ENCODE measurements at regions not wholly inside any gene's neighbourhood (a gene's known extent, or its start where the extent isn't known, plus 50 kb on each side); places are given as distances from the start of the nearest gene placed in this dataset.
"Not testable (repeated sequence)": the region's sequence is repeated elsewhere in the genome, so short reads cannot be mapped to it uniquely, and the experiment has no call there.

DNA sequence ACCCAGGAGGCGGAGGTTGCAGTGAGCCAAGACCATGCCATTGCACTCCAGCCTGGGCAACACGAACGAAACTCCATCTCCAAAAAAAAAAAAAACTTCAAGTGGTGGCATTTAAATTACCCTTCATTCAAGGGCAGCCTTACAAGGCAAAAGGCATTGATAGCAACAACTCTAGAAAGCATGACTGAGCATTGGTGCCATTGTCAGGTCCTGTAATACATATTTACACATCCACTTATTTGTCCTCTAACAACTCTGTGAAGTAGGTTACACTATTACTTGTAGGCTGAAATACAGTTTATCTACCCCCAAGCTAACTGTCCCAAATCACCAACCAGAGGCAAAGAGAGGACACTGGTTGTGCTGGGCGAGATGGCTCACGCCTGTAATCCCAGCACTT lies 52.7 kb upstream of the LARP1 start:
- intact Hi-C loops (cut with micrococcal nuclease): no loop called here
- POLR2A ChIA-PET (ENCODE audit: unreplicated experiment): no interaction called here
- CTCF ChIA-PET: no interaction called here

DNA sequence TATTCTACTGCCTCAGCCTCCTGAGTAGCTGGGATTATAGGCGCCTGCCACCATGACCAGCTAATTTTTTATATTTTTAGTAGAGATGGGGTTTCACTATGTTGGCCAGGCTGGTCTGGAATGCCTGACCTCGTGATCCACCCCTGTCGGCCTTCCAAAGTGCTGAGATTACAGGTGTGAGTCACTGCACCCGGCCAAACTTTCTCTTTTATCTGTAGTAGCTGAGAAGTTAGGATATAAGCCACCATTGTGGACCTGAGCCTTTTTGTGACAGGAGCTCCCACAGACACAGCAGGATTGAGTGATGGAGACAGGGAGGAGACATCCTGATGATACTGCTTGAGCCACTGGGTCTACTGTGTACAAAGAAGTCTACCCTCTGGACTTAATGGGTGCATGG lies 53.5 kb upstream of the LARP1 start:
- H3K9me3 ChIP-seq (ENCODE audit: low read length); H3F3A ChIP-seq (ENCODE audit: low read length, unreplicated experiment); H2AFZ ChIP-seq (ENCODE audit: low read length); H3K9ac ChIP-seq (ENCODE audit: low read length); POLR2A ChIA-PET (ENCODE audit: unreplicated experiment); H3K36me3 ChIP-seq (ENCODE audit: low read depth, low read length); H3K4me2 ChIP-seq (ENCODE audit: low read length); H3K4me1 ChIP-seq (ENCODE audit: insufficient read depth, low read length); H3K27me3 ChIP-seq (ENCODE audit: low read length); H4K20me1 ChIP-seq (ENCODE audit: low read length); H3K27ac ChIP-seq (ENCODE audit: low read length); H3K9me2 ChIP-seq (replicated peaks; ENCODE audit: low read length); DNase-seq; CTCF ChIA-PET; intact Hi-C loops (cut with micrococcal nuclease); H3K4me3 ChIP-seq (ENCODE audit: low read length); H3K79me2 ChIP-seq (ENCODE audit: low read length); BruUV-seq (replicated peaks); ATAC-seq: not testable (repeated sequence)

More for the DNA sequence above, 52.7 kb upstream of the LARP1 start:
- Histone ChIP-seq H3K4me3 (ENCODE audit: low read length) (no peak overlapping the region), H3K27ac (ENCODE audit: low read length) (no peak overlapping the region), H4K20me1 (ENCODE audit: low read length) (no peaks in the 10 kb centered on the region), H3K9me2 (replicated peaks; ENCODE audit: low read length) (no peaks in the 10 kb centered on the region), H3K4me2 (ENCODE audit: low read length) (no peak overlapping the region), H3K27me3 (ENCODE audit: low read length) (no peaks in the 10 kb centered on the region), H3K9me3 (ENCODE audit: low read length) (no peaks in the 10 kb centered on the region), H3K9ac (ENCODE audit: low read length) (no peak overlapping the region), H3K36me3 (ENCODE audit: low read depth, low read length) (no peaks in the 10 kb centered on the region), H3K79me2 (ENCODE audit: low read length) (no peaks in the 10 kb centered on the region), H3F3A (ENCODE audit: low read length, unreplicated experiment) (no peaks in the 10 kb centered on the region), H2AFZ (ENCODE audit: low read length) (no peak overlapping the region), H3K4me1 (ENCODE audit: insufficient read depth, low read length) (no peaks in the 10 kb centered on the region)
- ATAC-seq (no peak), DNase-seq (no peak)
- no TSS peak for BruUV-seq (replicated peaks)
- TF ChIP-seq EZH2 (IDR thresholded peaks at IDR 0.05; ENCODE audit: low read length, unreplicated experiment) (no peak), EZH2phosphoT487 (IDR thresholded peaks at IDR 0.05; ENCODE audit: borderline replicate concordance, low read length) (no peak)
- TF ChIP-seq, protein P1, sequence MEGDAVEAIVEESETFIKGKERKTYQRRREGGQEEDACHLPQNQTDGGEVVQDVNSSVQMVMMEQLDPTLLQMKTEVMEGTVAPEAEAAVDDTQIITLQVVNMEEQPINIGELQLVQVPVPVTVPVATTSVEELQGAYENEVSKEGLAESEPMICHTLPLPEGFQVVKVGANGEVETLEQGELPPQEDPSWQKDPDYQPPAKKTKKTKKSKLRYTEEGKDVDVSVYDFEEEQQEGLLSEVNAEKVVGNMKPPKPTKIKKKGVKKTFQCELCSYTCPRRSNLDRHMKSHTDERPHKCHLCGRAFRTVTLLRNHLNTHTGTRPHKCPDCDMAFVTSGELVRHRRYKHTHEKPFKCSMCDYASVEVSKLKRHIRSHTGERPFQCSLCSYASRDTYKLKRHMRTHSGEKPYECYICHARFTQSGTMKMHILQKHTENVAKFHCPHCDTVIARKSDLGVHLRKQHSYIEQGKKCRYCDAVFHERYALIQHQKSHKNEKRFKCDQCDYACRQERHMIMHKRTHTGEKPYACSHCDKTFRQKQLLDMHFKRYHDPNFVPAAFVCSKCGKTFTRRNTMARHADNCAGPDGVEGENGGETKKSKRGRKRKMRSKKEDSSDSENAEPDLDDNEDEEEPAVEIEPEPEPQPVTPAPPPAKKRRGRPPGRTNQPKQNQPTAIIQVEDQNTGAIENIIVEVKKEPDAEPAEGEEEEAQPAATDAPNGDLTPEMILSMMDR (conservative IDR thresholded peaks at IDR 0.05; ENCODE audit: low read depth, low read length): no peak

DNA sequence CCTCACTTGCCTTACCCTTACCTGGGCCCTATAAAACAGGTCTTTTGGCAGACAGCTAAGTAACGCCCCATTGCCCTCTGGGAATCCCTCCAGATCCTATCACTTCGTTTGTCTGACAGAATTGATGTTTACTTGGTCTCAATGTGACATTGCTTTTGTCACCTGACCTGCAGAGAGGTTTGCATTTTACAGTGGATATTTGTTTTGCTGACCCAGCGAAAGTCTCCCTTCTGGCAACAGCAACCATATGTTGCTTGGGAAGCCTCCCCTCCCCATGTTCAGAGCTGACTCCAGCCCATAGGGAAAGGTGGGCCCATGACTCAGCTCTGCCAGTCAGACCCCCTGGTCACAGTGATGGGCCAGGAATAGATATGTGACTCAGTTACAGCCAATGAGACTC lies 54.0 kb upstream of the LARP1 start:
- CTCF ChIA-PET: no interaction called here
- H3K9ac ChIP-seq (ENCODE audit: low read length): no peak overlapping the region
- BruUV-seq (replicated peaks): no TSS peak
- H3K9me3 ChIP-seq (ENCODE audit: low read length): no peaks in the 10 kb centered on the region
- intact Hi-C loops (cut with micrococcal nuclease): no loop called here
- TF ChIP-seq, protein P1 (conservative IDR thresholded peaks at IDR 0.05; ENCODE audit: low read depth, low read length): no peak
- no peak for TF ChIP-seq EZH2phosphoT487 (IDR thresholded peaks at IDR 0.05; ENCODE audit: borderline replicate concordance, low read length)
- TF ChIP-seq EZH2 (IDR thresholded peaks at IDR 0.05; ENCODE audit: low read length, unreplicated experiment): no peak
- H3K27ac ChIP-seq (ENCODE audit: low read length): no peak overlapping the region
- no peaks in the 10 kb centered on the region for H3K36me3 ChIP-seq (ENCODE audit: low read depth, low read length)
- H3K9me2 ChIP-seq (replicated peaks; ENCODE audit: low read length): no peaks in the 10 kb centered on the region
- no peaks in the 10 kb centered on the region for H4K20me1 ChIP-seq (ENCODE audit: low read length)
- H3F3A ChIP-seq (ENCODE audit: low read length, unreplicated experiment): no peaks in the 10 kb centered on the region
- no peak for DNase-seq
- H3K4me2 ChIP-seq (ENCODE audit: low read length): no peak overlapping the region
- no peaks in the 10 kb centered on the region for H3K27me3 ChIP-seq (ENCODE audit: low read length)
- no peak overlapping the region for H3K4me3 ChIP-seq (ENCODE audit: low read length)
- no peak overlapping the region for H2AFZ ChIP-seq (ENCODE audit: low read length)
- no peak for ATAC-seq
- POLR2A ChIA-PET (ENCODE audit: unreplicated experiment): no interaction called here
- H3K4me1 ChIP-seq (ENCODE audit: insufficient read depth, low read length): no peaks in the 10 kb centered on the region
- H3K79me2 ChIP-seq (ENCODE audit: low read length): no peaks in the 10 kb centered on the region

DNA sequence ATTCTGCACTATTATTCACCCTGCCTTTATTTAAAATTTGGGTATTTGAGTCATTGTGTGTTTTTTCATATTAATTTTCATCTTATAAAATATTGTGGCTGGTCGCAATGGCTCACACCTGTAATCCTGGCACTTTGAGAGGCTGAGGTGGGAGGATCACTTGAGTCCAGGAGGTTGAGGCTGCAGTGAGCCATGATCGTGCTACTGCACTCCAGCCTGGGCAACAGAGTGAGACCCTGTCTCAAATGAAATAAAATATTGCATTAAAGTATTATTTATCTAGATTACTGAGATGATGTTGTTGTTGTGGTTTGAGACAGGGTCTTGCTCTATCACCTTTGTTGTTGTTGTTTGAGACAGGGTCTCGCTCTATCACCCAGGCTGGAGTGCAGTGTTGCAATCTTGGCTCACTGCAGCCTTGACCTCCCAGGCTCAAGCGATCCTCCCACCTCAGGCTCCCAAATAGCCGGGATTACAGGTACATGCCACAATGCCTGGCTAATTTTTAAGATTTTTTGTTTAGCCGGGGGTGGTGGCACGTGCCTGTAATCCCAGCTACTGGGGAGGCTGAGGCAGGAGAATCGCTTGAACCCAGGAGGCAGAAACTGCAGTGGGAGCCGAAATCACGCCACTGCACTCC lies 54.8 kb upstream of the LARP1 start:
- H3F3A ChIP-seq (ENCODE audit: low read length, unreplicated experiment); H3K36me3 ChIP-seq (ENCODE audit: low read depth, low read length); H3K4me2 ChIP-seq (ENCODE audit: low read length); H4K20me1 ChIP-seq (ENCODE audit: low read length); H3K4me1 ChIP-seq (ENCODE audit: insufficient read depth, low read length); ATAC-seq; DNase-seq; H2AFZ ChIP-seq (ENCODE audit: low read length); H3K27me3 ChIP-seq (ENCODE audit: low read length); H3K4me3 ChIP-seq (ENCODE audit: low read length); CTCF ChIA-PET; POLR2A ChIA-PET (ENCODE audit: unreplicated experiment); H3K27ac ChIP-seq (ENCODE audit: low read length); H3K9ac ChIP-seq (ENCODE audit: low read length); BruUV-seq (replicated peaks); H3K79me2 ChIP-seq (ENCODE audit: low read length); H3K9me2 ChIP-seq (replicated peaks; ENCODE audit: low read length); intact Hi-C loops (cut with micrococcal nuclease); H3K9me3 ChIP-seq (ENCODE audit: low read length): not testable (repeated sequence)
